Fibroblast of skin of right biceps (primary cell): ENCODE measurements at regions not wholly inside any gene's neighbourhood (a gene's known extent, or its start where the extent isn't known, plus 50 kb on each side); places are given as distances from the start of the nearest gene placed in this dataset.
A peak's percentile ranks its signal among the peaks of the same experiment; 100 is the strongest.

Experiments
- DNase-seq: peaks from one replicate; pipeline ENCODE4 v3.0.0-alpha.2; 2013

DNA sequence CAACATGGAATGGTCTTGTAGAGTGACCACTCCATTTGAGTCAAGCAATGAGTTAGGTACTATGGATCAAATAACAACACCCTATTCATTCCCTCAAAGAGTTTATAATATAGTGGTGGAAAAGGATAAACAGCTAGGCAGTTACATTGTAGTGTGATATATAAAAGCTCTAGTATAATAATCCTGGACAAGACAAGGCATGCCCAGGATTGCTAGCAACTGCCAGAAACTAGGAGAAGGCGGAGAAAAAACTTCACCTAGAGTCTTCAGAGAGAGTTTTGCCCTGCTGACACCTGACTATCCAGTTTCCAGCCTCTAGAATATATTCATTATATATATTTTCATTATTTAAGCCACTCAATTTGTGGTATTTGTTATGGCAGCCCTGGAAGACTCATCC, 530.6 kb downstream of the KLF12 start:
- no peak for DNase-seq

DNA sequence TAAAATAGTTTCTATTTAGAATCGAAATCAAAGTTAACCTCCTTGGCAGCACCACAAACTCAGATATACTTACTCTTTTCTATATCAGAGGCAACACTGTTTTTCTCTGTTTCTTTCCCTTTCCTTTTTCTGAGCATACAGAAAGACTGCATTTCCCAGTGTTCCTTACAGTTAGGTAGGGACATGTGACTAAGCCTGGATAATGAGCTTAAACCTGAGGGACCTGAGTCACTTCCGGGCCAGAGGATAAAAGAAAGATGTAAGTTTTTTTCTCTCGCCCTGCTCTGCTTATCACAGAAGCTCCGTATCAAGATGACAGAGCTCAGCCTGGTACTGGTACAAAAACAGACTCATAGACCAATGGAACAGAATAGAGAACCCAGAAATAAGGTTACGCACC, 531.9 kb downstream of the KLF12 start:
- DNase-seq = no peak

DNA sequence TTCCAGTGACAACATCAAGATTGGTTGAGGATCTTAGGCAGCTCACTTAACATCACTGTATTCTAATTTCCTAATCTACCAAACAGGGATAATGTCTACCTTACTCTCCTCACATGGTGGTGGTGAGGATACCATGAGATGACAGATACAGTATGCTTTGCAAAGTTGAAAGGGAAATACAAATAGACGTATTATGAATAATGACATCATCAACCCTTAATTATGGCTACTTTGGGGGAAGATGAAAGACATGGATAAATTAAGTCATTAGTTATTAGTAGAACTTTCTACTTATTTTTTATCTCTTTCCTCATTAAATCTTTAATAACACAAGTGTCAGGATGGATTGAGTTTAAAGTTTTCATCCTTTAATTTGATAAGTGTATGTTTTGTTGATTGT, 532.5 kb downstream of the KLF12 start:
- no peak for DNase-seq

GRCh38 chr13:73599232-73600128, 534.7 kb downstream of the KLF12 start:
- DNase-seq = no peak

GRCh38 chr13:73598020-73598712, 536.0 kb downstream of the KLF12 start:
- DNase-seq = peak; percentile 73

GRCh38 chr13:73596382-73596781, 537.6 kb downstream of the KLF5 start:
- DNase-seq = no peak

- no peak for DNase-seq
Observed at GRCh38 chr13:73593199-73593765, 534.5 kb downstream of the KLF5 start.

GRCh38 chr13:73591861-73592260, 533.1 kb downstream of the KLF5 start:
- DNase-seq = no peak

DNA sequence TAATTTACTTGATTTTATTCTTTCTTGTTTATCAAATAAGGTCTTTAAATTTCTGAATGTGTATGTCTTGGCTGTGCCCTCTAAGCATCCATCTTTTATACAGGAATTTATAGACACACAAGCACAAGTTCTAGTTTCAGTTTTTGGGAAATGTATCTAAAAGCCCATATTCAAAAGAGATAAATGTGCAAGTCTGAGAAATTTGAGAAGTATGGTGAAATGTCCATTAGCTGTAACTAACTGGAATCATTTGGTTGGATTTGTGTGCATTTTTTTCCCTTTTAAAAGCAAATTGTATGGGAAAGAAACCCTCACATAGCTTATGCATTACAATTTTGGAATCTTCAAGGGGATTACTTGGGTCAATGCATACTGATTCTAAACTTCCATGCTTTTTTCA, 532.0 kb downstream of the KLF5 start:
- no peak for DNase-seq

- DNase-seq = no peak
Observed at GRCh38 chr13:73585236-73585635, 526.4 kb downstream of the KLF5 start.

DNA sequence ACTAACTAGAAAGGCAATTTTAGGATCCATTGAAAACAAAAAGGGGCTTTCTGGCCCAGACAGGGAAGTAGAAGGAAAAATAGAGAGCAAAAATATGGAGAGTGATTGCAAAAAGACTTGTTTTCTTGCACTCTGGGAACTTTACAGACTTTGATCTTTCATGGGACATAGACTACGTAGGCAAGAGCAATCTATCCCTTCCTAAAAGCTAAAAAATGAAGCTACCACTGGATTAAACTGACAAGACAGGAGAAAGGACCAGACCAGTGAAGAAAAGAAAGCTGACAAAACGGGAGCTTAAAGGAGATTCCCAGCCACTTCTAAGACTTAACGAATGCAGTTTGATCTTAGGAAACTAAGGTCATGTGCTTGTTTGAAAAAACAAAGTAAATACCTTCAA, 524.5 kb downstream of the KLF5 start:
- DNase-seq = no peak

DNA sequence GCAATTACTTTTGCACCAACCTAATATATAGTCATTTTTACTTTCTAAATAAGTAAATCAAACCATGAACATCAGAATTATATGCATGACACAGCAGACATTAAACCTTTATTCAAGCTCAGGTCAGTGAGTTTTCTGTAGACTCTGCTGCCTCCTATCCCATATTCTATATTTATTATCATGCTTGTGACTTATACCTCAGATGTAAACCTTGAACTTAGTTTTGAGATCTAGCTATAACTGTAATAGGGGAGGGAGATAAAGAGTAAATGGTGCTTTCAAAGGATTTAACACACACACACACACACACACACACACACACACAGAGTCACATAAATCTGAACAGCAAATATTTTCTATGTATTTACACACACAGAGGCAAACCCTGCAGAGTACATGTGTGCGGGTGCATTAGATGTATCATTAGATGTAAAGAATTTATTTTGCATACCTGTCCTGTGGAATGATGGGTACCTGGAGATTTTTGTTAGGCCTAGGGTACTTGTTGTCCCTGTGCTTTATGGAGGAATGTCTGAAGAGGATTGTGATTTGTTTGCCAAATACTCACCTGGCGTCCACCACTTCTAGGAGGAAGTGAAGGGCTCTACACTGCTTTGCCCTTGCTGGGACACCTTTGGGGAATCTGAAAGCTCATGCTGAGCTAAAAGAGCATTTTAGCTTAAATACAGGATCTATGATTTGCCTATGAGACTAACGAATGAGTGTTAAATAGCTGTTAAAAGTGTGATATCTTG, 521.9 kb downstream of the KLF5 start:
- no peak for DNase-seq

DNA sequence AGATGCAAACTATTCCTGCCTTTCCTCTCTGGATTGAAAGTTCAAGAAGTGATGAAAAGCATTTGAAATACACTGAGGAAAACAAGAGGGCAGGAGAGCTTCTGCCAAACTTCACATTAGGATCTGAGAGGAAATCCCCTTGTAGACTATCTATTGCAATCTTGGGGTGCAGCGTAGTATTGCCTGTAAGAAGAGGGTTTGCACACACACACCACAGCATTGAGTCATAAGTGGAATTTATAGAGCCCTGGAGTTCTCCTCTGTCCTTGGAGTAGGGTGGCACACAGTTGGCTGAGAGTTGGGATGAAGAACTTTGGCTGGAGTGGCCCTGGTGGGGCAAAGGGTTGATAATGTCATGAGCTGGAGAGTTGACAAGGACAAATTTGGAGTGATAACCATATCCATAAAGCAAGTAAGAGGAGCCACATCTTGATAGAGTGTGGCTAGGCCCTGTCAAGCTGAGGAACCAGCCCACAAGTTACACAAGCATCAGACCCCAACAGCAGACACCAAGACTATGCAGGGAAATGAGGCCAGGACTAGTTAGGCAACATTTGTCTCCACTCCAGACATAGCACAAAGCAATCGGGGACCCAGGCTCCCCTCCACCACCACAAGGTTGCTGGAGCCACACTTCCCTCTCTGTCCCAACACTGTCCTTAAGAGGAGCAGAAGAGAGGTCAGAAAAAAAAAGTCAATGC, 520.9 kb downstream of the KLF5 start:
- DNase-seq = no peak

DNA sequence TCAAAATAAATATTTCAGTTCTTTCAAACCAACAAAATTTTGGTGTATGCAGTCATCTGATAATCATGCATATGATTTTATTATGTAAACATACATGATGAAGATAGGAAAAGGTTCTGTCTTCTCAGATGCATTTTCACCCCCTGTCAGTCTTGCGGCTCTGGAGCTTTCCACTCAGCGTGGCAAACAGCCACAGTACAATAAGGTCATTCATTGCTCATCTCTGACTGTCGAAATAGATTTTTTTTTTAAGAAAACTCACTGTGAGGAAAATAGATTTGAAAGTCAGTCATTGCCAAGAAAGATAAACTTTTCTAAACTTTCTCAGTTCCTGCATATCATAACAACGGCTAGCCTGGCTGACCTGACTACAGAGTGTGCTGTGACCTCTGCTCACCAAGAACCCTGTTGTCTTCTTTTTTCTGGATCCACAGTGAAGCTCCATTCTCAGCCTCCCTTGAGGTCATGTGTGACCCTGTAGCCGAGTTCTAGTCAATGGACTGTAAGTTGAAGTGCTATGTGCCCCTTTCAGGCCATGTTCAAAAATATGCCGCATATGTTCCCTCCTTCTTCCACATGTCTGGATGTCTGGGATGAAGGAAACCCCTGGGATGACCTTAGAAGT, 519.6 kb downstream of the KLF5 start:
- no peak for DNase-seq

DNA sequence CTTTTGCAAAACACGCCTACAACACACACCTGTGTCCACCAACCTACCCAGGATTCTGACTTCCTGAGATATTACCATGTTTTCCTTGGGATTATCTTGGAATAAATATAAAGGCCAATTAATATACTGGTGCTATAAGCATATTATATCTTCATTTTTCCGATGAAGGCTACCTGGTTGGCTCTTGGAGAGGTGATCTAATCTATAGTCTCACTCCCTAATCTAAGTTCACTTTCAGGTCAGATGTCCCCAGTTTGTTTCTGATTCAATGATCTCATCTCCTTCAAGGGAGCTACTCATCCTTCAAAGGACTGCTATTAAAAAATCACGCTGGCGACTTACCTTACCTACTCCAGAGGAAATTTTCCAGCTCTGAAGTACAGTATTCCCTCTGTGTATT, 517.5 kb downstream of the KLF5 start:
- DNase-seq = no peak

GRCh38 chr13:73572824-73573223, 514.0 kb downstream of the KLF5 start:
- no peak for DNase-seq

- DNase-seq = no peak
Observed at GRCh38 chr13:73571376-73571775, 512.6 kb downstream of the KLF5 start.

- DNase-seq = peak; percentile 10
Observed at GRCh38 chr13:73556902-73557301, 498.1 kb downstream of the KLF5 start.

GRCh38 chr13:73556128-73556527, 497.3 kb downstream of the KLF5 start:
- DNase-seq = no peak

- DNase-seq = no peak
Observed at GRCh38 chr13:73551736-73552135, 492.9 kb downstream of the KLF5 start.

GRCh38 chr13:73549717-73550116, 490.9 kb downstream of the KLF5 start:
- DNase-seq = no peak

DNA sequence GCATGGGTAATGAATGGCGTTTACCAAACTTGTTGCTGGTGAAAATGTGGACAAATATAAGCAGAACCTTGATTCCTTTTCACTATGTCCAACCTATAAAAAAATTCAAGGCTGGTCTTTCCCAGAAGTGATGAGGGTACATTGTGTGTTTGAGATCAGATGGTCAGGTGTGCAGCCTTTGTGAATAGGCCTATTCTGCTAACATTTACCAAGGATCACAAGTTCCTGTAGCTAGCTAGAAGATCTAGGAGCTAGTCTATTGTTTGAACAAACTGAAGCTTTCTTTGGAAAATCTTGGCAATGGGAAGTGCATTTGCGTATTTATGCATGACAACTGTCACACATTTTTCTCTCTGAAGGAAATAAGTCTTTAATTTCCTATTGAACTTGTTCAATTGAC, 489.6 kb downstream of the KLF5 start:
- DNase-seq = no peak
